ENCODE measurements at regions not wholly inside any gene's neighbourhood (a gene's known extent, or its start where the extent isn't known, plus 50 kb on each side); places are given as distances from the start of the nearest gene placed in this dataset.

DNA sequence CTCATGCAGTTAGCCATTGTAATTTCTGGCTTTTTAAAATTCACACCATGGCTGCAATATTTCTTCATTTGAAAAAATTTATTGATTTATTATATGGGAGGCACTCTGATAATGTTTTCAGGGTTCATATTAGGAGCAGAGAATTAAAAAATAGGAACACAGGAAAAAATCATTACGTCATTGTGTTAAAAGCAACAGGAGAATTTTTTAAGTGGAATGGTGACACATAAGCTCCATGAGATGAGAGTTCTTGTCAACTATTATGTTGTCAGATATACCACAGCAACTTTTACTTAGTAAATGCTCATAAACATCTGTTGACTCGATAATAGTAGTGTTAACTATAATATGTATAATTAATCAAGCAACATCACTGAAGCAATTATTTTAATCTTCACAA lies 400.1 kb downstream of the TDRD3 start:
- TF ChIP-seq, protein P1, sequence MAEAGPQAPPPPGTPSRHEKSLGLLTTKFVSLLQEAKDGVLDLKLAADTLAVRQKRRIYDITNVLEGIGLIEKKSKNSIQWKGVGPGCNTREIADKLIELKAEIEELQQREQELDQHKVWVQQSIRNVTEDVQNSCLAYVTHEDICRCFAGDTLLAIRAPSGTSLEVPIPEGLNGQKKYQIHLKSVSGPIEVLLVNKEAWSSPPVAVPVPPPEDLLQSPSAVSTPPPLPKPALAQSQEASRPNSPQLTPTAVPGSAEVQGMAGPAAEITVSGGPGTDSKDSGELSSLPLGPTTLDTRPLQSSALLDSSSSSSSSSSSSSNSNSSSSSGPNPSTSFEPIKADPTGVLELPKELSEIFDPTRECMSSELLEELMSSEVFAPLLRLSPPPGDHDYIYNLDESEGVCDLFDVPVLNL (CRISPR knock-in tag; IDR thresholded peaks at IDR 0.05; ENCODE audit: borderline replicate concordance, low read depth) = no peak
- TF ChIP-seq, protein P2, sequence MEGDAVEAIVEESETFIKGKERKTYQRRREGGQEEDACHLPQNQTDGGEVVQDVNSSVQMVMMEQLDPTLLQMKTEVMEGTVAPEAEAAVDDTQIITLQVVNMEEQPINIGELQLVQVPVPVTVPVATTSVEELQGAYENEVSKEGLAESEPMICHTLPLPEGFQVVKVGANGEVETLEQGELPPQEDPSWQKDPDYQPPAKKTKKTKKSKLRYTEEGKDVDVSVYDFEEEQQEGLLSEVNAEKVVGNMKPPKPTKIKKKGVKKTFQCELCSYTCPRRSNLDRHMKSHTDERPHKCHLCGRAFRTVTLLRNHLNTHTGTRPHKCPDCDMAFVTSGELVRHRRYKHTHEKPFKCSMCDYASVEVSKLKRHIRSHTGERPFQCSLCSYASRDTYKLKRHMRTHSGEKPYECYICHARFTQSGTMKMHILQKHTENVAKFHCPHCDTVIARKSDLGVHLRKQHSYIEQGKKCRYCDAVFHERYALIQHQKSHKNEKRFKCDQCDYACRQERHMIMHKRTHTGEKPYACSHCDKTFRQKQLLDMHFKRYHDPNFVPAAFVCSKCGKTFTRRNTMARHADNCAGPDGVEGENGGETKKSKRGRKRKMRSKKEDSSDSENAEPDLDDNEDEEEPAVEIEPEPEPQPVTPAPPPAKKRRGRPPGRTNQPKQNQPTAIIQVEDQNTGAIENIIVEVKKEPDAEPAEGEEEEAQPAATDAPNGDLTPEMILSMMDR (IDR thresholded peaks at IDR 0.05) = no peak
- TF ChIP-seq, protein P3, sequence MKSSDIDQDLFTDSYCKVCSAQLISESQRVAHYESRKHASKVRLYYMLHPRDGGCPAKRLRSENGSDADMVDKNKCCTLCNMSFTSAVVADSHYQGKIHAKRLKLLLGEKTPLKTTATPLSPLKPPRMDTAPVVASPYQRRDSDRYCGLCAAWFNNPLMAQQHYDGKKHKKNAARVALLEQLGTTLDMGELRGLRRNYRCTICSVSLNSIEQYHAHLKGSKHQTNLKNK (CRISPR knock-in tag; IDR thresholded peaks at IDR 0.05) = no peak
- TF ChIP-seq SP1 (CRISPR knock-in tag; conservative IDR thresholded peaks at IDR 0.05) (no peak), GTF2I (CRISPR knock-in tag; conservative IDR thresholded peaks at IDR 0.05) (no peak), ZNF423 (CRISPR knock-in tag; IDR thresholded peaks at IDR 0.05) (no peak), ZBTB21 (CRISPR knock-in tag; IDR thresholded peaks at IDR 0.05; ENCODE audit: borderline replicate concordance) (no peak), CREM (CRISPR knock-in tag; IDR thresholded peaks at IDR 0.05) (no peak)
- TF ChIP-seq, protein P4, sequence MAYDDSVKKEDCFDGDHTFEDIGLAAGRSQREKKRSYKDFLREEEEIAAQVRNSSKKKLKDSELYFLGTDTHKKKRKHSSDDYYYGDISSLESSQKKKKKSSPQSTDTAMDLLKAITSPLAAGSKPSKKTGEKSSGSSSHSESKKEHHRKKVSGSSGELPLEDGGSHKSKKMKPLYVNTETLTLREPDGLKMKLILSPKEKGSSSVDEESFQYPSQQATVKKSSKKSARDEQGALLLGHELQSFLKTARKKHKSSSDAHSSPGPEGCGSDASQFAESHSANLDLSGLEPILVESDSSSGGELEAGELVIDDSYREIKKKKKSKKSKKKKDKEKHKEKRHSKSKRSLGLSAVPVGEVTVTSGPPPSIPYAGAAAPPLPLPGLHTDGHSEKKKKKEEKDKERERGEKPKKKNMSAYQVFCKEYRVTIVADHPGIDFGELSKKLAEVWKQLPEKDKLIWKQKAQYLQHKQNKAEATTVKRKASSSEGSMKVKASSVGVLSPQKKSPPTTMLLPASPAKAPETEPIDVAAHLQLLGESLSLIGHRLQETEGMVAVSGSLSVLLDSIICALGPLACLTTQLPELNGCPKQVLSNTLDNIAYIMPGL (CRISPR knock-in tag; IDR thresholded peaks at IDR 0.05) = no peak
- TF ChIP-seq, protein P5, sequence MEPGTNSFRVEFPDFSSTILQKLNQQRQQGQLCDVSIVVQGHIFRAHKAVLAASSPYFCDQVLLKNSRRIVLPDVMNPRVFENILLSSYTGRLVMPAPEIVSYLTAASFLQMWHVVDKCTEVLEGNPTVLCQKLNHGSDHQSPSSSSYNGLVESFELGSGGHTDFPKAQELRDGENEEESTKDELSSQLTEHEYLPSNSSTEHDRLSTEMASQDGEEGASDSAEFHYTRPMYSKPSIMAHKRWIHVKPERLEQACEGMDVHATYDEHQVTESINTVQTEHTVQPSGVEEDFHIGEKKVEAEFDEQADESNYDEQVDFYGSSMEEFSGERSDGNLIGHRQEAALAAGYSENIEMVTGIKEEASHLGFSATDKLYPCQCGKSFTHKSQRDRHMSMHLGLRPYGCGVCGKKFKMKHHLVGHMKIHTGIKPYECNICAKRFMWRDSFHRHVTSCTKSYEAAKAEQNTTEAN (CRISPR knock-in tag; IDR thresholded peaks at IDR 0.05) = no peak

Measured in WTC11 (cell line).